ENCODE measurements at regions not wholly inside any gene's neighbourhood (a gene's known extent, or its start where the extent isn't known, plus 50 kb on each side); places are given as distances from the start of the nearest gene placed in this dataset.

DNA sequence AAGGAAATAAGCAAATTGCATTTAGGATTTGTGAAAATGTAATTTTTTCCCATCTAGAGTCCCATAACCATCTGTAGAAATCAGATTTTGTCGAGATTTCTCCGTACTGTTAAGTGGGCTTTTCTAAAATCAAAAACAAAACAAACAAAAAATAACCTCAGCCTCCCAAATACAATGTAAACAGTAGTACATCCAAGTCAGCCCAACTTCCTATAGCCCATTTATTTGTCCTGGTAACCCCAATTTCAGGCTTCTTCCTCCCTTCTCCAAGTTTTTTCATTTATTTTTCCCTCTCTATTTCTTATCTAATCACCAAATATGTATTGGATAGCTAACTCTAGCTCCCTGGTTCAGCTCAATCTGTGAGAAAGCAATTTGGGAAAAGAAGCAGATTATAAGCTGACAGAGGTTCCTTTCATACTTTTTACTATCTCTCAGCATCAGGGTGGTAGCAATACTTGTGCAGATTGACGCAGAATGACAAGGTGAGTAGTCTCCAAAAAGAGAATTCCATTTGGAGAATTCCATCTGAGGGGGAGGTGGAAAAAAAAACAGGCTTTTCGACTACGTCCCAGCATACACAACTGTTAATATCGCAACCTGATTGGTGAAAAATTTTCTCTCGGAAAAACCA, 132.6 kb upstream of the BTN3A2 start:
- peaks cover 13 to 21% of the 10 kb centered on the region in 2 donors for H3K4me1 ChIP-seq (ENCODE audit: control insufficient read depth in 2 of 2, insufficient read depth in 2 of 2, low read length in 2 of 2)
- H3K4me3 ChIP-seq (ENCODE audit: control extremely low read depth in 1 of 5, extremely low read depth in 1 of 5, insufficient read depth in 1 of 5, low read depth in 2 of 5, low read length in 4 of 5) = peak overlapping the region in 3 of 5 experiments; percentile 70 to 89 (median 85)
- CTCF ChIA-PET = interaction anchor here (2.4 to 2.6 kb wide), 2 partner anchors 15 to 39 kb away, joined by 14 to 15 read pairs; a partner anchor contains a TSS
- H3K9me3 Mint-ChIP-seq (ENCODE audit: insufficient read depth) = no peaks in the 10 kb centered on the region
- H3K9ac ChIP-seq (ENCODE audit: low read length) = peak overlapping the region; percentile 88
- intact Hi-C loops (cut with micrococcal nuclease) = loop anchor here (5.0 kb wide), 1 partner anchor 40 kb away; a partner anchor contains a TSS
- H3K27me3 Mint-ChIP-seq = no peaks in the 10 kb centered on the region
- H3K27ac Mint-ChIP-seq = peak overlapping the region; percentile 95
- H3K4me3 Mint-ChIP-seq = peak overlapping the region; percentile 93
- peak overlapping the region; percentile 85 for H2AFZ ChIP-seq (ENCODE audit: insufficient read depth, low read depth, low read length, poor library complexity, severe bottlenecking)
- H3K9me3 ChIP-seq (ENCODE audit: control extremely low read depth in 1 of 3, control insufficient read depth in 2 of 3, insufficient read depth in 1 of 3, low read length in 2 of 3) = peaks cover 0 to 12% (median 0%) of the 10 kb centered on the region in 3 donors
- TF ChIP-seq, protein P1, sequence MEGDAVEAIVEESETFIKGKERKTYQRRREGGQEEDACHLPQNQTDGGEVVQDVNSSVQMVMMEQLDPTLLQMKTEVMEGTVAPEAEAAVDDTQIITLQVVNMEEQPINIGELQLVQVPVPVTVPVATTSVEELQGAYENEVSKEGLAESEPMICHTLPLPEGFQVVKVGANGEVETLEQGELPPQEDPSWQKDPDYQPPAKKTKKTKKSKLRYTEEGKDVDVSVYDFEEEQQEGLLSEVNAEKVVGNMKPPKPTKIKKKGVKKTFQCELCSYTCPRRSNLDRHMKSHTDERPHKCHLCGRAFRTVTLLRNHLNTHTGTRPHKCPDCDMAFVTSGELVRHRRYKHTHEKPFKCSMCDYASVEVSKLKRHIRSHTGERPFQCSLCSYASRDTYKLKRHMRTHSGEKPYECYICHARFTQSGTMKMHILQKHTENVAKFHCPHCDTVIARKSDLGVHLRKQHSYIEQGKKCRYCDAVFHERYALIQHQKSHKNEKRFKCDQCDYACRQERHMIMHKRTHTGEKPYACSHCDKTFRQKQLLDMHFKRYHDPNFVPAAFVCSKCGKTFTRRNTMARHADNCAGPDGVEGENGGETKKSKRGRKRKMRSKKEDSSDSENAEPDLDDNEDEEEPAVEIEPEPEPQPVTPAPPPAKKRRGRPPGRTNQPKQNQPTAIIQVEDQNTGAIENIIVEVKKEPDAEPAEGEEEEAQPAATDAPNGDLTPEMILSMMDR (IDR thresholded peaks at IDR 0.05) = no peak
- no peak for TF ChIP-seq EZH2 (IDR thresholded peaks at IDR 0.05; ENCODE audit: borderline replicate concordance, insufficient read depth, low read depth, low read length, poor library complexity, severe bottlenecking)
- H4K20me1 ChIP-seq (ENCODE audit: control insufficient read depth, insufficient read depth, low read length, poor library complexity, severe bottlenecking) = no peaks in the 10 kb centered on the region
- WGBS (ENCODE audit: insufficient coverage) = no CpG with 5 or more reads among the region's 7 CpGs
- ATAC-seq (ENCODE audit: low read depth) (no peak), DNase-seq (no peak)
- H3K4me2 ChIP-seq (replicated peaks; ENCODE audit: low read depth, low read length, poor library complexity, severe bottlenecking) = peak overlapping the region; percentile 86
- peaks cover 23% of the 10 kb centered on the region for H3K4me1 Mint-ChIP-seq
- POLR2A ChIA-PET = interaction anchor here (0.6 to 7.8 kb wide), 9 partner anchors 8 to 1658 kb away, joined by 4 to 142 read pairs (median 50); a partner anchor contains a TSS
- H3K36me3 ChIP-seq (replicated peaks in 1 of 2; ENCODE audit: control extremely low read depth in 1 of 2, control insufficient read depth in 1 of 2, extremely low read depth in 1 of 2, insufficient read depth in 2 of 2, low read length in 1 of 2) = no peaks in the 10 kb centered on the region
- no peaks in the 10 kb centered on the region for H3K27me3 ChIP-seq (replicated peaks in 1 of 4; ENCODE audit: control extremely low read depth in 1 of 4, control insufficient read depth in 3 of 4, insufficient read depth in 4 of 4, low read length in 3 of 4)
- H3K27ac ChIP-seq (ENCODE audit: low read length in 2 of 2) = peak overlapping the region; percentile 86 to 90
- no peaks in the 10 kb centered on the region for H3K79me2 ChIP-seq (ENCODE audit: control insufficient read depth, insufficient read depth, low read length)

All from B cell (primary cell).